ENCODE measurements at regions not wholly inside any gene's neighbourhood (a gene's known extent, or its start where the extent isn't known, plus 50 kb on each side); places are given as distances from the start of the nearest gene placed in this dataset.
A peak's percentile ranks its signal among the peaks of the same experiment; 100 is the strongest.

DNA sequence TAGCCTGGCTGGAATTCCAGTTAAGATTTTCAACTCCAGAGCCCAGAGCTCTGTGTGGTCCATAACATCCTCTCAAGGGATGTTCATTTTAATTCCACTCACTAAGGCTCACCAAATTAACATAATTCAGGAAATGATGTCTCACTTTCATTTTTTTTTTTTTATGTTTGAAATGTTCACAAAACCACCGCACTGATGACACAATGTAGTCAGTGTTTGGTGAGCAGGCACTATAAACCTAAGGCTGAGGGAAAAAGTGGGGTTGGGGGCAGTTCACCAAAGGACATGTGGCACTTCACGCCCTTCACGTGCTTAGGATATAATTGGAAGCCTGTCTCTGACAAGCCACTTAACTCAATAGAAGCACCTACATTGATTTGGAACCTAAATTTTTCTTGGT, 177.3 kb upstream of the CAMK1G start:
- DNase-seq (ENCODE audit: low read depth), result no peak

DNA sequence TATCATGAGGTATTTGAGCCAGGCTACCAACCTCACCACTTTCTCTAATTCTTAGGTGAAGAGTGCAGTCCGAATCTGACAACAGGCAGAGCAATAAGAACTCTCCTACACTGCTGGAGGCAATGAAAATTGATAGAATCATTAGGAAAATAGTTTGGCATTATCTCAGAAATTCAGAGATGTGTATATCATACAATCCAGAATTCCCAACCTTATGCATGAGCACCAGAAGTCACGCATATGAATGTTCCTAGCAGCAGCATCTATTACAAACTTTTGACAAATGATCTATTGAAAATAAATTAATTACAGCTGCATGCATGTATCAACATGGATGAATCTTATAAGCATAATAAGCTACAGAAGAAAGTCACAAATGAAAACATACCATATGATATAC, 176.9 kb upstream of the CAMK1G start:
- TF ChIP-seq, protein P1, sequence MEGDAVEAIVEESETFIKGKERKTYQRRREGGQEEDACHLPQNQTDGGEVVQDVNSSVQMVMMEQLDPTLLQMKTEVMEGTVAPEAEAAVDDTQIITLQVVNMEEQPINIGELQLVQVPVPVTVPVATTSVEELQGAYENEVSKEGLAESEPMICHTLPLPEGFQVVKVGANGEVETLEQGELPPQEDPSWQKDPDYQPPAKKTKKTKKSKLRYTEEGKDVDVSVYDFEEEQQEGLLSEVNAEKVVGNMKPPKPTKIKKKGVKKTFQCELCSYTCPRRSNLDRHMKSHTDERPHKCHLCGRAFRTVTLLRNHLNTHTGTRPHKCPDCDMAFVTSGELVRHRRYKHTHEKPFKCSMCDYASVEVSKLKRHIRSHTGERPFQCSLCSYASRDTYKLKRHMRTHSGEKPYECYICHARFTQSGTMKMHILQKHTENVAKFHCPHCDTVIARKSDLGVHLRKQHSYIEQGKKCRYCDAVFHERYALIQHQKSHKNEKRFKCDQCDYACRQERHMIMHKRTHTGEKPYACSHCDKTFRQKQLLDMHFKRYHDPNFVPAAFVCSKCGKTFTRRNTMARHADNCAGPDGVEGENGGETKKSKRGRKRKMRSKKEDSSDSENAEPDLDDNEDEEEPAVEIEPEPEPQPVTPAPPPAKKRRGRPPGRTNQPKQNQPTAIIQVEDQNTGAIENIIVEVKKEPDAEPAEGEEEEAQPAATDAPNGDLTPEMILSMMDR (IDR thresholded peaks at IDR 0.05; ENCODE audit: insufficient read depth, low read depth, low read length, missing control alignments), result no peak
- no peak overlapping the region for H3K4me3 ChIP-seq (ENCODE audit: low read length)

More for the DNA sequence above, 177.3 kb upstream of the CAMK1G start:
- H3K4me3 ChIP-seq (ENCODE audit: low read length), result no peak overlapping the region
- TF ChIP-seq, protein P1 (IDR thresholded peaks at IDR 0.05; ENCODE audit: insufficient read depth, low read depth, low read length, missing control alignments), result no peak

DNA sequence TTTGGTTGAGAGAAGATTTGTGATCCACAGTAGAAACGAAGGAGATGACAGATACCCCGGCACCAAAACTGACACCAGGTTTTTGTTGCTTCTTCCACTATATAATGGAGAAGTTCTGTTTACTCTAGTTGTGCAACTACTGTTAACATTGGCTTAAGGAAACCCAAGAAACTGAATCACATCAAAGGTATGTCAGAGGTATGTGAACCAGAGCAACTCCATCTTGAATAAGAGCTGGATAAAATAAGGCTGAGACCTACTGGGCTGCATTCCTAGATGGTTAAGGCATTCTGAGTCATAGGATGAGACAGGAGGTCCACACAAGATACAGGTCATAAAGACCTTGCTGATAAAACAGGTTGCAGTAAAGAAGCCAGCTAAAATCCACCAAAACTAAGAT, 173.7 kb upstream of the CAMK1G start:
- DNase-seq (ENCODE audit: low read depth), result peak; percentile 93
- H3K4me3 ChIP-seq (ENCODE audit: low read length), result no peak overlapping the region
- TF ChIP-seq, protein P1 (IDR thresholded peaks at IDR 0.05; ENCODE audit: insufficient read depth, low read depth, low read length, missing control alignments), result no peak

More for the DNA sequence above, 176.9 kb upstream of the CAMK1G start:
- no peak for DNase-seq (ENCODE audit: low read depth)

DNA sequence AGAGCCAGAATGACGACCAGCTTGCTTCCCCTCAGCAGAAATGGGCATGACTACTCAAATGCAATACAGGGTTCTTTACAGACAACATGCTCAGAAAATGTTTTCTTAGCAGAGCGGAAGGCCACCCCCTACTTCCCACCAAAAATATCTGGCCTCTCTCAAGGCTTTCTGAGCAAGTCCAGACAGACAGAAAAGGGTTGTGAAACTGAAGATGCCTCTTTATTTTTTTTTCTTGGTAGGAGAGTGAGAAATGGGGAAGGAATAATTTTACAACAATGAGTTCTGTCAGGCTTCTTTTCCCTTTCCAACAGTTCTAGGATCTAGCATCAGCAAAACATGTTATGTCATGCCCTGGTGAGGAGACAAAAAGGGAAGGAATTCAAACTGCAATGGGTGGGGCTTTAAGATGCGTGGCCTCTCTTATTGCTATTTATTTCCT, 172.0 kb upstream of the CAMK1G start:
- peak; percentile 98 for DNase-seq (ENCODE audit: low read depth)
- H3K4me3 ChIP-seq (ENCODE audit: low read length), result no peak overlapping the region
- TF ChIP-seq, protein P1 (IDR thresholded peaks at IDR 0.05; ENCODE audit: insufficient read depth, low read depth, low read length, missing control alignments), result no peak

DNA sequence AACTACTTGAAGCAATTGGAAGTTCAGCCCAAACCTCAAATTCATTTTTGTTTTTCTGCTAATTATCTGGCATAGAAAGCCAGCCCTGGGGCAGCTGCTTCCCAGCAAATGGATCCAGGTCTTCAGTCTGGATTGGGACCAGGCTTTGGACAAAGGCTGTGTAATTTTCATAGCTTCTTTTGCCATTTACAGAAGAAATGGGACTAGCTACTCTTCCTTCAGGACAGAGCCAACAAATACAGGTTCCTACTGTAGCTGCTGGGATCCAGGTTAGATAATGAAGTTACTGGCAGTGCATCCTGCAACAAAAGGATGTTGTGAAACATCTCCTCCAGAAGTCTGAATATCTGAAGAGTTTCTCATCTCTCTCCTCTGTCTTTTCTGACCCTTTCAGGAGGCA, 171.5 kb upstream of the CAMK1G start:
- TF ChIP-seq, protein P1 (IDR thresholded peaks at IDR 0.05; ENCODE audit: insufficient read depth, low read depth, low read length, missing control alignments), result no peak
- peak overlapping the region; percentile 5 for H3K4me3 ChIP-seq (ENCODE audit: low read length)
- peak; percentile 81 for DNase-seq (ENCODE audit: low read depth)

DNA sequence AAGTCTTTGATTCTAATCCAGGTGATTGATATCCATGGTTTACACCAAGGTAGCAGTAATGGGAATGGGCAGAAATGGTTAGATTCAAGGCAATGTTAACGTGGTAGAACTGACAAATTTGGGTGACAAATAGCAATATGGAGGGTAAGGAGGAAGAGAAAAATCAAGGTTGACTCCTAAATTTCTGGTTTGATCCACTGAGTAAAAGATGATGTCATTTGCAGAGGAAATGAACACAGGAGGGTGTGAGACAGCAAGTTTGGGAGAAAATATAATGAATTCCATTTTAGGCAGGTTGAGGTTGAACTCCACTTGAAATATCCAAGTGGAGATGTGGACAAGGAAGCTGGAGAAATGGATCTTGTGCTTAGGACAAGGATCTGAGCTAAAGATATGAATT, 170.9 kb upstream of the CAMK1G start:
- TF ChIP-seq, protein P1 (IDR thresholded peaks at IDR 0.05; ENCODE audit: insufficient read depth, low read depth, low read length, missing control alignments), result no peak
- no peak for DNase-seq (ENCODE audit: low read depth)
- no peak overlapping the region for H3K4me3 ChIP-seq (ENCODE audit: low read length)

DNA sequence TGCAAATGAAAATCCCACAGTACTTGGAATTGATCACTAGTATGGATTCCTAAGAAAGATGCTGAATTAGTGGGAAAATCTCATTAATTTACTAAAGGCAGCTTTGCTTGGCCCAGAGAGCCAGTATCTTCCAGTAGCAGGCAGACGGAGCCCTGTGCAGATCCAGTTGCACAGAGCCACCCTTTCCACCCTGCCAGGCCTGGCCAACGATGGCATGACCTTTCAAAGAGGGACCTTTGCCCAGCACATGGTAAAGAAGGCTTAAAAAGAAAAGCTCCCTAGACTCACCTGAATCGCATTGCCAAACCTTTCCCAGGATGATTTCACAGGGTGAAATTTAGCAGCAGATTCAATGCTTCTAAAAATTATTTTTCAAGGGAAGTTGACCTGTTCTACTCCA, 170.5 kb upstream of the CAMK1G start:
- TF ChIP-seq, protein P1 (IDR thresholded peaks at IDR 0.05; ENCODE audit: insufficient read depth, low read depth, low read length, missing control alignments), result no peak
- DNase-seq (ENCODE audit: low read depth), result no peak
- no peak overlapping the region for H3K4me3 ChIP-seq (ENCODE audit: low read length)
